GM06990 (cell line): ENCODE measurements at regions not wholly inside any gene's neighbourhood (a gene's known extent, or its start where the extent isn't known, plus 50 kb on each side); places are given as distances from the start of the nearest gene placed in this dataset.

Experiments used
- DNase-seq: peaks from one replicate; pipeline ENCODE4 v3.0.0-alpha.2; 2011; ENCODE audit not compliant: insufficient read length; ENCODE audit errors: extremely low read depth
- H3K27me3 ChIP-seq: replicated peaks from 2 replicates; pipeline ENCODE4 v1.6.0; 2011; ENCODE audit warnings: low read length; ENCODE audit not compliant: control insufficient read depth, insufficient read depth
- H3K36me3 ChIP-seq: 2 replicates; pipeline ENCODE4 v1.5.1; 2011; ENCODE audit warnings: low read length; ENCODE audit not compliant: control insufficient read depth, insufficient read depth
- H3K4me3 ChIP-seq: replicated peaks from 2 replicates; pipeline ENCODE4 v1.5.1; 2011; ENCODE audit warnings: low read depth, mild to moderate bottlenecking, control low read depth, low read length
- TF ChIP-seq, protein P1 (sequence below): IDR thresholded peaks from 2 replicates; pipeline ENCODE4 v1.5.1; 2011; ENCODE audit warnings: low read length, control low read depth, mild to moderate bottlenecking, inconsistent platforms; ENCODE audit not compliant: insufficient read depth, poor library complexity, severe bottlenecking

DNA sequence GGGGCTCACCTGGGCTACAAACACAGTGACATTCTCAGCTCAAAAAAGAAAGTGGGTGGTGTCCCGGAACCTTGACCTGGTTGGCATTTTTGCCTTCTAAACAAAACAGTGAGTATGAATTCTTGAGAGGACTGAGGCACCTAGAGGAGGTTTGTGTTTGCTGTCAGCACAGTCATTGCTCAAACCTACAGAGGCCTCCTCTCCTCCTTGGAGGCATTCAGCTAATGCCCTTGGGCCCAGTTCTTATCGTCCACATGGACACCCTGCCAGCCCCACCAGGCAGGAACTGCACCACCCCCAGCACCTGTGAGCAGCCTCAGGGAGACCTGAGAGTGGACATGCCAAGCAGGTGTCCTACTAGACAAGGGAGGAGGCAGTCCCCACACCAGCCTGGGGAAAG, 156.7 kb downstream of the SYK start:
- Histone ChIP-seq H3K36me3 (no peaks in the 10 kb centered on the region), H3K4me3 (no peak overlapping the region), H3K27me3 (no peaks in the 10 kb centered on the region; the same call in none of the 2 replicates)
- TF ChIP-seq, protein P1, sequence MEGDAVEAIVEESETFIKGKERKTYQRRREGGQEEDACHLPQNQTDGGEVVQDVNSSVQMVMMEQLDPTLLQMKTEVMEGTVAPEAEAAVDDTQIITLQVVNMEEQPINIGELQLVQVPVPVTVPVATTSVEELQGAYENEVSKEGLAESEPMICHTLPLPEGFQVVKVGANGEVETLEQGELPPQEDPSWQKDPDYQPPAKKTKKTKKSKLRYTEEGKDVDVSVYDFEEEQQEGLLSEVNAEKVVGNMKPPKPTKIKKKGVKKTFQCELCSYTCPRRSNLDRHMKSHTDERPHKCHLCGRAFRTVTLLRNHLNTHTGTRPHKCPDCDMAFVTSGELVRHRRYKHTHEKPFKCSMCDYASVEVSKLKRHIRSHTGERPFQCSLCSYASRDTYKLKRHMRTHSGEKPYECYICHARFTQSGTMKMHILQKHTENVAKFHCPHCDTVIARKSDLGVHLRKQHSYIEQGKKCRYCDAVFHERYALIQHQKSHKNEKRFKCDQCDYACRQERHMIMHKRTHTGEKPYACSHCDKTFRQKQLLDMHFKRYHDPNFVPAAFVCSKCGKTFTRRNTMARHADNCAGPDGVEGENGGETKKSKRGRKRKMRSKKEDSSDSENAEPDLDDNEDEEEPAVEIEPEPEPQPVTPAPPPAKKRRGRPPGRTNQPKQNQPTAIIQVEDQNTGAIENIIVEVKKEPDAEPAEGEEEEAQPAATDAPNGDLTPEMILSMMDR, result no peak
- no peak for DNase-seq

DNA sequence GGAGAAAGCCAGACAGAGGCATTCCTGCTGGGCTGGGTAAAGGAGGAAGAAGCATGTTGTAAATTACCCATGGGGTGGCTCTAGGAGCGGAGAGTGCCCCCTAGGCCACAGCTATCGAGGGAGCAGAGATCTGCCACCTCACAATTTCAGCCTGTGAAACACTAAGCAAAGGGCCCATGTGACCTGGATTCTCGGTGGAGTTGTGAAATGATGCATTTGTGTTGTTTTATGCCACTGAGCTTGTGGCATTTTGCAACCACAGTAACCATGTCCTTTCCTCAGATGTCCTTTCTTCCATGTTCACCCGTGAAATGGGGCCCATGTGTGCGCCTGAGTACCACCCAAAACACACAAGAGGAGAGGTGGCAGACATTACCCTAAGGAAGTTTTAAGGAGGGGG, 159.3 kb downstream of the SYK start:
- Histone ChIP-seq H3K27me3 (no peaks in the 10 kb centered on the region; the same call in 1 of the 2 replicates), H3K36me3 (no peaks in the 10 kb centered on the region), H3K4me3 (no peak overlapping the region)
- DNase-seq, result no peak
- TF ChIP-seq, protein P1, result no peak

DNA sequence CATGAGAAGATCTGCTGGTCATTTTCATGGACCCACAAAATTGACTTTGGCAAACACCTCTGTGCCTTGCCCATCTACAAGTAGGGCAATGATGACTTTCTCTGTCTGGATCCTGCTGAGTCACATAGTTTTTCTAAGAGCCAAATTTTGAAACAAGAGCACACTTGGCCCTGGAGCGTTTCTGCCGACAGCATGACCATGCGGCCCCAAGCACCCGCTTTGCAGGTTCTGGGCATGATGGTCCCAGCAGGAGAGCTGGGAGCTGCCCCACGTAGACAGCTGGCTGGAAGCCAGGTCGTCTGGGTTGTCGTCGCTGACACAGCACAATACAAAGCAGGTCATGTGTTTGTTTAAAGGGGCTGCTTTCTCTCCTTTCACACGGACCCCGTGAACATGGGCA, 159.8 kb downstream of the SYK start:
- TF ChIP-seq, protein P1, result no peak
- no peak for DNase-seq
- H3K36me3 ChIP-seq, result no peaks in the 10 kb centered on the region
- H3K27me3 ChIP-seq, result no peaks in the 10 kb centered on the region; the same call in 1 of the 2 replicates
- H3K4me3 ChIP-seq, result no peak overlapping the region

DNA sequence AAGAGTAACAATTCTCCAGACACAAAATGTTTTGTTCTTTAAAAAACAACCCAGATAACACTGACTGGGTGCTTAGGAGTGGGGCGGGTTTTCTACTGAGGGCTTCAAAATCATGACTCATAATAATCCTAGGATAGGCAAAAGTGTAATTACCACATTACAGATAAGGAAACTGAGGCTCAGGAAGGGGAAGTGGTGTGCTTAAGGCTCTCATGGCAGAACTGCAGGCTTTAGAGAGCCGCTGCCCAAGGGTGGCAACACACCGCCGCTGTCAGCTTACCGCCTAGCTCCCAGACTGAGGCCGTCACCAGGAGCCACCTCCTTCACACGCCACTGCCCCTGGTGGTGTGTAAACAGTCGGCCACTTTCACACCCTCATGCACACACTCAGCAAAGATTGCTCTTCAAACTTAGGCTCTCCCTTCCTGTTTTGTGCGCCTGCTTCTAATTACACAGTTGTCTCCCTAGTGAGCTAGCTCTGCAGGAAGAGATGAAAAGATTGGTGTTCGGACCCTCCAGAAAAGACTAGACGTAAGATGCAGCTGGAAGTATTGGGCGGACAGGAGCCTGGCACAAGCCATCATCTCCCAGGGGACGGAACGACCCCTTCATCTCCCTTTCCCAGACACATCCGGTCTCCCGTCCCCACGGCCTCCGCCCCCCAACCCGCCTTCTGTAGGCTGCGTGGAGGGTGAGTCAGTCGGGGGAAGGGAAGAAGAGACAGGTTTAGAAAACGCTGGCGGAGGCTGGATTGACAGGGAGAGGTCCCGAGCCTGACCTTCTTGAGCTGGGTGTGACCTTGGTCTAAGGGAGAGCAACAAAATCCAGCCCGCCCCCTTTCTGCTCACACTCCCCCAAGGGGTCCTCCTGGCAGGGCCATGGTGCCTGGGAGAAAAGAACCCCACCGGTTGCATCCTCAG, 162.7 kb downstream of the SYK start:
- no peak overlapping the region for H3K4me3 ChIP-seq
- H3K36me3 ChIP-seq, result no peaks in the 10 kb centered on the region
- TF ChIP-seq, protein P1, result peak; percentile 37
- DNase-seq, result no peak
- no peaks in the 10 kb centered on the region for H3K27me3 ChIP-seq

DNA sequence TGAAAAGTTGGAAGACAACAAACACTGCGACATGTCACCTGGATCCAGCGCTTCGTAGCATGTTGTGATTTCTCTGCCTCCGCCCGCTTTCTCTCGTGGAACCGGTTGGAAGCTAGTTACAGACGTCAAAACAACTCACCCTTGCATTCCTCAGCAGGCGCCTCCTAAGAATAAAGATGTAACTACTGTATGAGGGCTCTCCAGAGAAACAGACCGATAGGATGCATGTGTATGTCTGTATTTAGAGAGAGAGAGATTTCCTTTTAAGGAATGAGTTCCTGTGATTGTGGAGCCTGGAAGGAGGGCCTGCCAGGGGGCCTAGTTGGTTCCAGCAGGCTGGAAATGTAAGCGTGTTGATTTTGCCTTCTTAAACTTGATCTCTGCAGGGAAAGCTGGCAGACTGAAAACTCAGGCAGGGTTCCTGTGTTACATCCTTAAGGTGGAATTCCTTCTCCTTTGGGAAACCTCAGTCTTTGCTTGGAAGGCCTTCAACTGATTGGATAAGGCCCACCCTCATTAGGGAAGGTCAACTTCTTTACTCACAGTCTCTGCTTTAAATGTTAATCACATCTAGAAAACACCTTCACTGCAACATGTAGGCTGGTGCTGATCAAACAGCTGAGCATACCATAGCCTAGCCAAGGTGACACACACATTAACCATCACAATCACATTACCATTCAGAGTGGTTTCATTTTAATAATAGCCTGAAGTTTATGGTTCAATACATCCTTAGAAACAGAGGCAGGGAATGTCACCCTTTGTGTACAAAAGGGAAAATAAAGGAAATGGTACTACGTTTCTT, 163.8 kb downstream of the SYK start:
- TF ChIP-seq, protein P1, result no peak
- no peaks in the 10 kb centered on the region for H3K36me3 ChIP-seq
- no peak for DNase-seq
- H3K27me3 ChIP-seq, result no peaks in the 10 kb centered on the region
- no peak overlapping the region for H3K4me3 ChIP-seq
